Ovary (tissue), 7 donors: ENCODE measurements at regions not wholly inside any gene's neighbourhood (a gene's known extent, or its start where the extent isn't known, plus 50 kb on each side); places are given as distances from the start of the nearest gene placed in this dataset.

Source experiments
- DNase-seq, 5 donors: peaks; one replicate each; pipeline ENCODE4 v3.0.0-alpha.2; 2019 to 2020
- H3K27ac ChIP-seq, 2 donors: fragments of 200-600 bp; one replicate each; pipeline versions ENCODE4 v1.5.1 to v1.8.0; 2019 to 2022
- H3K27me3 ChIP-seq: fragments of 200-600 bp; one replicate; pipeline ENCODE4 v1.8.0; 2022
- H3K36me3 ChIP-seq: fragments of 200-600 bp; sonication (generic); one replicate; pipeline ENCODE4 v1.5.1; 2019
- H3K4me1 ChIP-seq: one replicate; pipeline ENCODE4 v1.8.1; 2013; ENCODE audit warnings: mild to moderate bottlenecking, moderate library complexity; ENCODE audit not compliant: insufficient read depth
- H3K4me3 ChIP-seq: fragments of 200-600 bp; sonication (generic); one replicate; pipeline ENCODE4 v1.5.1; 2017
- H3K9me3 ChIP-seq, 2 donors: fragments of 200-600 bp in 1 of 2; sonication (generic) in 1 of 2; one replicate each; pipeline versions ENCODE4 v1.5.1 to v1.8.1; 2013 to 2019; ENCODE audit warnings: mild to moderate bottlenecking in 1 of 2, moderate library complexity in 1 of 2
- EP300 ChIP-seq: sonication (generic); formaldehyde crosslinking; IDR thresholded peaks from one replicate; pipeline ENCODE4 v1.6.1; 2017; ENCODE audit warnings: antibody characterized with exemption
- POLR2A ChIP-seq: fragments of 450-650 bp; IDR thresholded peaks from one replicate; pipeline ENCODE4 v1.6.1; 2017; ENCODE audit warnings: antibody characterized with exemption, mild to moderate bottlenecking, moderate library complexity
- WGBS, 3 donors: extraction: QIAGEN DNeasy Blood & Tissue Kit in 1 of 3; methylation state at CpG; one replicate each; pipeline versions ENCODE4 v1.1.5 to v1.1.7; 2013 to 2017; 5-methylcytosine and 5-hydroxymethylcytosine counted together
- intact Hi-C, 4 donors: fragments of 100-400 bp; cut with DNase I; formaldehyde crosslinking; loops; one replicate each; pipeline versions ENCODE4 v1.11.0 to v1.15.1; 2022 to 2023
- TF ChIP-seq, protein P1 (sequence below), 3 donors: fragments of 450-650 bp in 2 of 3; fragments of 200-600 bp in 1 of 3; IDR thresholded peaks; one replicate each; pipeline versions ENCODE4 v1.5.1 to v1.8.0; 2016 to 2022; ENCODE audit warnings: antibody characterized with exemption in 3 of 3, mild to moderate bottlenecking in 1 of 3
- donor health status: DM: no; HTN: no; CAD: no; lungs with moderate emphysema.
- donor health status: DM: no; HTN: no; CAD: no.
- donor health status: Bipolar disorder and iron deficiency.
- donor health status: DM: no; HTN: no; CAD: no.
- donor health status: DM: yes; HTN: yes; CAD: no.

DNA sequence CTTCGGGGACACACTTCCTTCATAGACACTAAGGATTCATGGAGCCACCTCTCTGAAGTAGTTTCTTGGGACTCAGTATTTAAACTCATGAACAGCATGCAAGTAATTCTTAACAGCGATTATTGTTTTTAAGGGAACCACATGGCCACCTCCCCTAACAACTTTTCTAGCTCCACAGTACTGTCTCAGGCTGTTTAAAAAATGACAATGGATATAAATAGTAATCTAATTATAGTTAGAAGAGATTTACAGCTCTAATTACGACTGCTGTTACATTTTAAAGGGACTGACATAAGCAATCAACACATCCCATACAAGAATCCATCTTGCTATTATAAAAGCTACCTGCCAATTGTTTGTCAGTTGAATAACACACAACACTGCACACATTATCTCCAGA, 72.1 kb upstream of the HDGFL1 start:
- Histone ChIP-seq H3K4me3 (no peak overlapping the region), H3K9me3 (no peaks in the 10 kb centered on the region), H3K36me3 (no peaks in the 10 kb centered on the region), H3K27ac (no peak overlapping the region), H3K4me1 (no peaks in the 10 kb centered on the region), H3K27me3 (no peaks in the 10 kb centered on the region)
- TF ChIP-seq POLR2A: no peak
- no peak for TF ChIP-seq EP300
- TF ChIP-seq, protein P1, sequence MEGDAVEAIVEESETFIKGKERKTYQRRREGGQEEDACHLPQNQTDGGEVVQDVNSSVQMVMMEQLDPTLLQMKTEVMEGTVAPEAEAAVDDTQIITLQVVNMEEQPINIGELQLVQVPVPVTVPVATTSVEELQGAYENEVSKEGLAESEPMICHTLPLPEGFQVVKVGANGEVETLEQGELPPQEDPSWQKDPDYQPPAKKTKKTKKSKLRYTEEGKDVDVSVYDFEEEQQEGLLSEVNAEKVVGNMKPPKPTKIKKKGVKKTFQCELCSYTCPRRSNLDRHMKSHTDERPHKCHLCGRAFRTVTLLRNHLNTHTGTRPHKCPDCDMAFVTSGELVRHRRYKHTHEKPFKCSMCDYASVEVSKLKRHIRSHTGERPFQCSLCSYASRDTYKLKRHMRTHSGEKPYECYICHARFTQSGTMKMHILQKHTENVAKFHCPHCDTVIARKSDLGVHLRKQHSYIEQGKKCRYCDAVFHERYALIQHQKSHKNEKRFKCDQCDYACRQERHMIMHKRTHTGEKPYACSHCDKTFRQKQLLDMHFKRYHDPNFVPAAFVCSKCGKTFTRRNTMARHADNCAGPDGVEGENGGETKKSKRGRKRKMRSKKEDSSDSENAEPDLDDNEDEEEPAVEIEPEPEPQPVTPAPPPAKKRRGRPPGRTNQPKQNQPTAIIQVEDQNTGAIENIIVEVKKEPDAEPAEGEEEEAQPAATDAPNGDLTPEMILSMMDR (IDR thresholded peaks at IDR 0.05): no peak
- WGBS, 3 donors: 79 to 88% (median 82%) methylated on average over 3 of the region's 3 CpGs
- DNase-seq: no peak
- intact Hi-C loops: no loop called here

DNA sequence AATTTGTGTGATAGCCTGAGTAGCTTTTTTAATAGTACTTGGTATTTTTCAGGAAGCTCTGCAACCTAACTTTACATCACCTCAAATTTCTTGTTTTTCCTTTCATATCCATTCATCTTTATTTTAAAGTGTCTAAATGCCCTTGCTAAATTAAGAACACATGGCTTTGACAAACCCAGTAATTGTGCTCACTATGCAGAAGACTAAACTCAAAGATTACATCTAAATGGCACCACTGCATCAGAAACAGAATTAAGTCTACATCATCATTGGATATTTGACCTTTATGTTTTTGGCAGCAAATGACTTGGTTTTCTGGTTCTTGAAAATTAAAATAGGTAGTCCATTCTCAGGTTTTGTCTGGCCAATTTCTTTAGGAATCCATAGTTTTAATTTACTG, 69.6 kb upstream of the HDGFL1 start:
- no peak for TF ChIP-seq POLR2A
- TF ChIP-seq, protein P1 (IDR thresholded peaks at IDR 0.05): no peak
- no peak for TF ChIP-seq EP300
- H3K9me3 ChIP-seq: no peaks in the 10 kb centered on the region
- no peak overlapping the region for H3K27ac ChIP-seq
- no peaks in the 10 kb centered on the region for H3K27me3 ChIP-seq
- H3K4me1 ChIP-seq: no peaks in the 10 kb centered on the region
- H3K36me3 ChIP-seq: no peaks in the 10 kb centered on the region
- intact Hi-C loops: no loop called here
- DNase-seq: no peak
- H3K4me3 ChIP-seq: no peak overlapping the region

DNA sequence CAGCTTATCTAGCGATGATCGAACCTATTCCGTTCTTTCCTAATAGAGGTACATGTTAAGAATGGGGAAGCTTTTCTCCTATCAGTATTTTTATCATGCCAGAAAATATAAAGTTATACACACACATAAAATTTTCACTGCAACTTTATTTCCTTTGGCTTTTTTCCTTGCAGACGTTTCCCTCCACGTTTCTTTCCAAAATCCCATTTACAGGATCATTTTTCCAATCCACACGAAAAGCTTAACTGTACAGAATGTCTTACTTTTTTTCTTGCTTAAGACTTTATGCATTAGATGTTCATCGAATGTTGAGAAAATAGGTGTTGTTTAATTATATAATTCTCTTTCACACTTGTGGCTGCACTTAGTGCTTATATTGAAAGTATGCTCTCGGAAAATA, 62.9 kb upstream of the HDGFL1 start:
- H3K4me3 ChIP-seq: no peak overlapping the region
- H3K36me3 ChIP-seq: no peaks in the 10 kb centered on the region
- no peaks in the 10 kb centered on the region for H3K9me3 ChIP-seq
- DNase-seq: no peak
- intact Hi-C loops: no loop called here
- 81 to 96% (median 87%) methylated on average over 8 of the region's 8 CpGs for WGBS, 3 donors
- TF ChIP-seq, protein P1 (IDR thresholded peaks at IDR 0.05): no peak
- TF ChIP-seq POLR2A (no peak), EP300 (no peak)
- no peak overlapping the region for H3K27ac ChIP-seq
- H3K27me3 ChIP-seq: no peaks in the 10 kb centered on the region
- H3K4me1 ChIP-seq: no peaks in the 10 kb centered on the region

DNA sequence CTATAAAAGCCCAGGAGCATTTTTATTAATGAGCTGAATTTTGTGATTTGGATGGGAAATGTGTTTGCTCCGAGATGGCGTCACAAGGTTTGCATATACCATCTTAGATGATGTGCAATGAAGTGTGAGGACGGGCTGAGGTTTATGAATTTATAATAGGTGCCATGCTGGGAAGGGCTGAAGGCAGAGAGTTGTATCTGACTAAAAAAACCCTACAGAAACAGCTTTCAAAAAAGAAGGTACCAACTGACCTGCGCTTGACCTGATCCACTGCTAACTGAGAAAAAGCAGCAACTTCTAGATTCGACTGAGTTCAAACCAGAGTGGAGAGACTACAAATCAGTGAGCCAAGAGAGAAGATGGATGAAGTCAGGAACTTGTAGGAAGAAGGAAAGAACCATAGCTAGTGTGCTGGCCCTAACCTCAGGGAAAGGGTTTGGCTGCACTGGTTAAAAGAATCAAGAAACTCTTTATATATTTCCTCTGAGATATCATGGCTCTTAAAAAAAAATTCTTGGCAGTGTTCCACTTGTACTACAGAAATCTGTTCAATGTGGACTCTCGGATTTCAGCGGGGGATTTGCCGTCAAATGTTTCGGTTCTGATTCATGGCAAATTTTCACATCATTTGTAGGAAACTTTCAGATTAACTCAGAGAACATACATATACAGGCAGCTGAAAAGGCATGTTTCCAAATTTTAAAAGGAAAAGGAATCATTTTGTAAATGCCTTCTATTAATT, 56.5 kb upstream of the HDGFL1 start:
- H3K27ac ChIP-seq: no peak overlapping the region
- no peak for DNase-seq
- no peaks in the 10 kb centered on the region for H3K4me1 ChIP-seq
- TF ChIP-seq POLR2A: no peak
- TF ChIP-seq, protein P1 (IDR thresholded peaks at IDR 0.05): no peak
- TF ChIP-seq EP300: no peak
- no peaks in the 10 kb centered on the region for H3K36me3 ChIP-seq
- no peaks in the 10 kb centered on the region for H3K27me3 ChIP-seq
- intact Hi-C loops: no loop called here
- H3K9me3 ChIP-seq: no peaks in the 10 kb centered on the region
- WGBS, 3 donors: 69 to 76% (median 73%) methylated on average over 9 of the region's 9 CpGs
- H3K4me3 ChIP-seq: no peak overlapping the region
